Mammary epithelial cell (primary cell): ENCODE measurements at regions not wholly inside any gene's neighbourhood (a gene's known extent, or its start where the extent isn't known, plus 50 kb on each side); places are given as distances from the start of the nearest gene placed in this dataset.

Source experiments
- CTCF ChIP-seq, 2 donors: IDR thresholded peaks in 1 of 2; conservative IDR thresholded peaks in 1 of 2; 2 replicates each; pipeline ENCODE4 v1.5.1; 2011 to 2012; ENCODE audit warnings: inconsistent platforms in 2 of 2, low read length in 2 of 2, mild to moderate bottlenecking in 2 of 2, control low read depth in 1 of 2, low read depth in 1 of 2; ENCODE audit not compliant: insufficient read depth in 1 of 2; ENCODE audit errors: extremely low read depth in 1 of 2
- EZH2 ChIP-seq: IDR thresholded peaks from 2 replicates; pipeline ENCODE4 v1.6.1; 2012; ENCODE audit warnings: low read length, inconsistent platforms, borderline replicate concordance

- TF ChIP-seq CTCF (conservative IDR thresholded peaks at IDR 0.05 in 1 of 2, IDR thresholded peaks at IDR 0.05 in 1 of 2; ENCODE audit: extremely low read depth in 1 of 2, insufficient read depth in 1 of 2, low read depth in 1 of 2, low read length in 2 of 2) (no peak), EZH2 (no peak)
Observed at GRCh38 chr18:10086458-10087210, 172.8 kb downstream of the VAPA start.
